ENCODE measurements at regions not wholly inside any gene's neighbourhood (a gene's known extent, or its start where the extent isn't known, plus 50 kb on each side); places are given as distances from the start of the nearest gene placed in this dataset.

DNA sequence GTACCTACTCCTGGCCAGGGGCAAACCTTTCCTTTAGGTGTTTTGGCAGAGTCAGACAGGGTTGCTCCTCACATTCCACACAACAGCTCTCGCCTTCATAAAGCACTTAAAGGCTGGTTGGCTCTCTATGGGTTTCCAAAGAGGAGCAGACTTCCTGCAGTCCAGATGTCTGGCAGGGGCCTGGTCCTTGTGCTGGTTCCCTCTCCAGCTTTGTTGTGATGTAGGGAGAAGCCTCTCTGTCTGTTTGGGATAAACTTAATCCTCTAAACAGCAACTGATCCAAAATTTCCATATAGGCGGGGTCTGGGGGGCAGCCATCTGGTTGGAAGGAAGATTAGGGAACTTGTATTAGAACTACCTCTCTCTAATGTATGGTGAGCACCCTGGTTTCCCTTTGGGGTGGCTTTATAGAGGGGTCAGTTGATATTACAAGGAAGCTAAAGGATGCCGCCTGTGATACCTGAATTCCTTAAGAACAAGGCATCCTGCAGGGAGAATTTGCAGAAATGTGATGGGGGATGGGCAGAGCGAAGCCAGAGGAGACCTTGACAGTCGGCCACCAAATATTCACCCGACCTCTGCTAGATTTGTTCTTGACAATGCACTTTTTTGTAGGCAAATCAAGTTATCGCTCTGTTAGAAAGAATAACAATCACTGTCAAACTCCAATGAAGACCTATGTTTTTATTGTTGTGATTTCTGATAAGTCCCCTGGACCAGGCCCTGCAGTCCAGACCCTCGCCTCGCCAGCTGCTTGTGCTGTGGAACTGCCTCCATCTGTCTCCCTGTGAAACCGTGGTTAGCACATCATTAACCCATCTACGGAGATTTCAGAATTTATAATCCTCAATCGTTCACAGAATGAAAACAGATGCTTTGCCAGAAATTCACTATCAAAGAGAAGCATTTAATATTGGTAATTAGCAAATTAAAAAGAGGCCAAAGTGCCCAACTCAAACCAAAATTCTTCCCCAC, 94.0 kb upstream of the RALGAPA2 start:
- TF ChIP-seq FOXM1 (IDR thresholded peaks at IDR 0.05; ENCODE audit: low read depth) (no peak), FOXM1 (CRISPR knock-in tag; IDR thresholded peaks at IDR 0.05; ENCODE audit: low read depth) (no peak), EHMT2 (IDR thresholded peaks at IDR 0.05) (no peak), BMI1 (IDR thresholded peaks at IDR 0.05; ENCODE audit: low read length) (no peak)
- TF ChIP-seq, protein P1, sequence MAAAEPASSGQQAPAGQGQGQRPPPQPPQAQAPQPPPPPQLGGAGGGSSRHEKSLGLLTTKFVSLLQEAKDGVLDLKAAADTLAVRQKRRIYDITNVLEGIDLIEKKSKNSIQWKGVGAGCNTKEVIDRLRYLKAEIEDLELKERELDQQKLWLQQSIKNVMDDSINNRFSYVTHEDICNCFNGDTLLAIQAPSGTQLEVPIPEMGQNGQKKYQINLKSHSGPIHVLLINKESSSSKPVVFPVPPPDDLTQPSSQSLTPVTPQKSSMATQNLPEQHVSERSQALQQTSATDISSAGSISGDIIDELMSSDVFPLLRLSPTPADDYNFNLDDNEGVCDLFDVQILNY (CRISPR knock-in tag; IDR thresholded peaks at IDR 0.05), result no peak
- TF ChIP-seq, protein P2, sequence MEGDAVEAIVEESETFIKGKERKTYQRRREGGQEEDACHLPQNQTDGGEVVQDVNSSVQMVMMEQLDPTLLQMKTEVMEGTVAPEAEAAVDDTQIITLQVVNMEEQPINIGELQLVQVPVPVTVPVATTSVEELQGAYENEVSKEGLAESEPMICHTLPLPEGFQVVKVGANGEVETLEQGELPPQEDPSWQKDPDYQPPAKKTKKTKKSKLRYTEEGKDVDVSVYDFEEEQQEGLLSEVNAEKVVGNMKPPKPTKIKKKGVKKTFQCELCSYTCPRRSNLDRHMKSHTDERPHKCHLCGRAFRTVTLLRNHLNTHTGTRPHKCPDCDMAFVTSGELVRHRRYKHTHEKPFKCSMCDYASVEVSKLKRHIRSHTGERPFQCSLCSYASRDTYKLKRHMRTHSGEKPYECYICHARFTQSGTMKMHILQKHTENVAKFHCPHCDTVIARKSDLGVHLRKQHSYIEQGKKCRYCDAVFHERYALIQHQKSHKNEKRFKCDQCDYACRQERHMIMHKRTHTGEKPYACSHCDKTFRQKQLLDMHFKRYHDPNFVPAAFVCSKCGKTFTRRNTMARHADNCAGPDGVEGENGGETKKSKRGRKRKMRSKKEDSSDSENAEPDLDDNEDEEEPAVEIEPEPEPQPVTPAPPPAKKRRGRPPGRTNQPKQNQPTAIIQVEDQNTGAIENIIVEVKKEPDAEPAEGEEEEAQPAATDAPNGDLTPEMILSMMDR (IDR thresholded peaks at IDR 0.05 in 2 of 3, conservative IDR thresholded peaks at IDR 0.05 in 1 of 3; ENCODE audit: insufficient read depth in 2 of 3, low read depth in 1 of 3, low read length in 3 of 3), result no peak
- TF ChIP-seq, protein P3, sequence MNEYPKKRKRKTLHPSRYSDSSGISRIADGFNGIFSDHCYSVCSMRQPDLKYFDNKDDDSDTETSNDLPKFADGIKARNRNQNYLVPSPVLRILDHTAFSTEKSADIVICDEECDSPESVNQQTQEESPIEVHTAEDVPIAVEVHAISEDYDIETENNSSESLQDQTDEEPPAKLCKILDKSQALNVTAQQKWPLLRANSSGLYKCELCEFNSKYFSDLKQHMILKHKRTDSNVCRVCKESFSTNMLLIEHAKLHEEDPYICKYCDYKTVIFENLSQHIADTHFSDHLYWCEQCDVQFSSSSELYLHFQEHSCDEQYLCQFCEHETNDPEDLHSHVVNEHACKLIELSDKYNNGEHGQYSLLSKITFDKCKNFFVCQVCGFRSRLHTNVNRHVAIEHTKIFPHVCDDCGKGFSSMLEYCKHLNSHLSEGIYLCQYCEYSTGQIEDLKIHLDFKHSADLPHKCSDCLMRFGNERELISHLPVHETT (CRISPR knock-in tag; conservative IDR thresholded peaks at IDR 0.05 in 1 of 2, IDR thresholded peaks at IDR 0.05 in 1 of 2), result no peak

Measured in K562 (cell line).